HG03196 (cell line): ENCODE measurements at regions not wholly inside any gene's neighbourhood (a gene's known extent, or its start where the extent isn't known, plus 50 kb on each side); places are given as distances from the start of the nearest gene placed in this dataset.

Source experiments
- ATAC-seq: cut with Tn5 transposase; IDR thresholded peaks from one replicate; pipeline ENCODE4 v1.9.1; 2021; ENCODE audit not compliant: unreplicated experiment

DNA sequence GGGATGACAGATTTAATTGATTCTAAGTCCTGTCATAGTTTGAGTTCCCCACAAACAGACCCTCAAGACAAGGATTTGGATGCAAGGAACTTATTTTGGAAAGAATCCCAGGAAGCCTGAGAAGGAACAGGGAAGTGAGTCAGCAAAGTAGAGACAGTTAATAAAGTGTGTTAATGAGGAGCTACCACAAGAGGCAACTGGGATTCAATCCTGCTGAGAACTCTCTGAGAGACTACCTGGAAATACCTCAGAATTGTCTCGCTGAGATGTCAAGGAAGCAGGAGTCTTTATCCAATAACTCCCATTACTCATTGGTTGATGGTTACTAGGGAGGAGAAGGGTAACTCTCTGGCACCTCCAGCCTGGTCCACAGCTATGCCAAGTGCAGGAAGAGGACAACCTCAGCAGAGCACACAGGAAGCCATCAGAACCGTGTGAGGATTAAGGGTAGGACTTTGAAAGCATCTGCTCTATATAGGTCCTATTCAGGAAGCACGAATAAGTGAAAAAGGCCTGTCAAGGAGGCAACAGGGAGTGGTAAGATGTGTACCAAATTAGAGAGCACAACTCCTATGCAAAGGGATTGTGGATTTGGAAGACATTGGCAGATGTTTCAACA lies 311.1 kb upstream of the KCNH8 start:
- ATAC-seq: no peak

DNA sequence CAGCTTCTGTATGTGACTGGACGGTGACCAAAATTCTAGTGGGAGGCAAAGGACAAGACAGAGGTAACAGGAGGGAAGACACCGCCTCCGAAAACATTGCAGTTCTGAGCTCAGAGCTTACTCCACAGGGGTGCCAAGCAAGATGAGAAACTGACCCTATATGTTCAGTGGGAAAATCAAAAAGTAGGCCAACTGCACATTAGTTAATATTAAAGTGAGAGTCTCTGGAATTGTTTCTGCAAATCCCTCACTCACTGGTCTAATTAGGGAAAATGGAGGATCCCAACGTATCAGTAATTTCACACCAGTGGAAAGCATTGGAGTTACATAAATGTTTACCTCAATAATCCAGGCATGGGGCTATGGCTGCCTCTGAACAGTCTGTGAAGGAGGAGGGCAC lies 313.3 kb upstream of the KCNH8 start:
- no peak for ATAC-seq

DNA sequence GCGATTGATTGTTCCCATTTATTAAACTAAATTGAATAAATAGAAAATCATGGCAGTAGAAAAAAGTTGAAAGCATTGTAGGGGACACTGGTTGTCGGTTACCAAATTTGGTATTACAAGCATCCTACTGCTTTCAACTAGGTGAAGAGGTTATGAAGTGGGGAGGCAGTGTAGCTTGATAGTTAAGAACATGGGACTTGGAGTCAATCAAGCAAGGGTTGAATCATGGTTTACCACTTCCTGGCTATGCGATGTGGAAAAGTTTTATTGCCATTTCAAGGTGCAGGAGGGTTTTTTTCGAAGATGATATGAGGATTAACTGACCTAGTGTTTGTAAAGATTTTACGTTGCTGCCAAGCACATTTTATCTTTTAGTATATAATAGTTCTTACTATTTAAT lies 318.2 kb upstream of the KCNH8 start:
- no peak for ATAC-seq

DNA sequence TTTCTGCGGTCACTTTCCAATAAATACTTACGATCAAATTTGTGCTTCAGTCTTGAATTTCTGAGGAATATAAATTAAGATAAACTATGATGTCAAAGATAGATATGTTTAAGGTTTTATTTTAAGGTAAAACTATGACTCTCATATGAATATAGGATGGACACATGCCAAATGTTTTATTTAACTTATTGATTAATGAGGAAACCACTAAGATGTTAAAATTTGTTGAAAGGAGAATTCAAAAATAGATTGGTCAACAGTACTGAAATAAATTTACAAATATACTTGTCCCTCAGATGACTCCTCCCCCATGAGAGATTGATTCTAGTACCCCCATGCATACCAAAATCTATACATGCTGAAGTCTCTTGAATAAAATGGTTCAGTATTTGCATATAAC lies 319.7 kb upstream of the KCNH8 start:
- no peak for ATAC-seq

DNA sequence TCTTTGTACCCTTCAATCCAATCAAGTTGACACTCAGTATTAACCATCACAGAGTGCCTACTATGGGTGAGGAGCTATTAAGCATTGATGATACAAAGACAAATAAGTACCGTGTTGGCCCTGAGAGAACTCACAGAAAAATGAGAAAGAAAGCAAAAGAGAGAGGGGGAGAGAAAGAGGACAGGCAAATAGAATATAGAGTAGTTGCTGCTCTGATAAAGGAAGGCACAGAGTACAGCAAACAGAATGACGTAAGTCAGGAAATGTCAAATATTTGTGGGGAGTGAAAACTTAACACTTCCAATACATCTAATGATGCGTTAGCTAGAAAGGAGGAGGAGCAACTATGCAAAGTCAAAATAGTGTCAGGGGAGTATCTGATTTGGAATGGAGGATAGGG lies 320.6 kb upstream of the KCNH8 start:
- ATAC-seq: no peak

DNA sequence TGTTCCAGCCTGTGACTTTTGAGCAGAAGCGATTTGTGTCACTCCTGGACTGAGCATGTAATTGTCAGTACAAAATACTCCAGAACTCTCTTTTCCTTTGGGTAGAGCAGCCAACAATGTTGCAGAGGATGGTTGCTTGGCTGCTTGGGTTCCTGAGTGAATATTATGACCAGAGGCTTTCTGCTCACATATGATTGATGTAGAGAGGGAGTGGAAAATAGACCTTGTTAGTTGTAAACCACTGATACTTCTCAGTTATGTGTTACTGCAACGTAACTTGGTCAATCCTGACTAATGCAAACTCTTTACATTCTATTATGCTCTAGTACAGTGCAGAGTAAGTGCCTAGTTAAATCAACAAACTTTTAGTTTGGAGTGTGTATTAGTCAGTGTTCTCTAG lies 322.6 kb upstream of the KCNH8 start:
- no peak for ATAC-seq

DNA sequence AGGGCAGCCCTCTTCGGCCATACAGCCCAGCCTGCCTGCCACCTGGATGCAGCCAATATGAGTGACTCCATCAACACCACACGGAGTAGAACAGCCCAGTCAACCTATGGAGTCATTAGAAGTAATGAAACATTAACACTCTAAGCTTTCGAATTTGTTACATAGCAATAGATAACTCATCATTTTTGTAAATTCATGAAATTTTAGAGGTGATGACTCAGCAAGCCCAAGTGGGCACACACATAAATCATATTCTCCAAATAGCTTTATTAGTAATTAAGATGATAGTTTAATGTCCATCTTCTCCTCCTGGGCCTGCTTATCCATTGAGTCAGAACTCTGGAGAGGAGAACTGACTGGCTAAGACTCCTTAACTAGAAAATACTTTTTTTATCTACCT lies 335.0 kb upstream of the KCNH8 start:
- ATAC-seq: no peak

DNA sequence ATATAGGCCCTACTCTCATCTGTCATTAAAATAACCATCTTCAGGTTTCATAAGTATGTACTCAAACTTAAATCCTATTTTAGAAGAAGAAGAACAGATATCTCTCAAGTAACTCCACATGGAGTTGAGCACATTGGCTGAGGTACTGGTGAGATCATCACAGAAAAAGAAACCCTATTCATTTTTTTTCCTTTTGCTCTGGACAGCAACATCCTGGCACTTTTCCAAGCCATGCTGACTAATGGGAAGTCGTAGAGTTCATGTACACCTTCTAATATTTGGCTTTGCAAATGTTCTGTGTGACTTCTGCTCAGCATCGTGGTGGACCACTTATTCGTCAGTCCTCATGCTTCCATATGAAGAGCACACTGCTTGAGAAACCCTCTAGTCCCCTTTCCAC lies 336.0 kb upstream of the KCNH8 start:
- ATAC-seq: no peak

DNA sequence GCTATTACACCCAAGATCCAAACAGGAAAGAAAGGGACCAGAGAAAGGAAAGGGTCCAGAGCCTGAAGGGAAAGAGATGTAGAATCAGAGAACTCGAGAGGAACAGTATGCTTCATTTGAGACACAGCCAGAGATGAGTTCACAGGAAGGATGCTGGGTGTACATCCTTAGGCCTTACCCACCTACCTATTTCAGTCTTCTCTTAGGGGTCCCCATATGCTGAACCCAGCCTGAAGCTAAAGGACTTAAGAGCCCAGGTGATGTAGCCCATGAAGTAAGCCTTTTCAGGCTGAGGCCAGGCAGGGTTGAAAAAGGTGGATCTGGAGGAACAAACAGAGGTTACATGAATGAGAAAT lies 338.0 kb upstream of the KCNH8 start:
- no peak for ATAC-seq

DNA sequence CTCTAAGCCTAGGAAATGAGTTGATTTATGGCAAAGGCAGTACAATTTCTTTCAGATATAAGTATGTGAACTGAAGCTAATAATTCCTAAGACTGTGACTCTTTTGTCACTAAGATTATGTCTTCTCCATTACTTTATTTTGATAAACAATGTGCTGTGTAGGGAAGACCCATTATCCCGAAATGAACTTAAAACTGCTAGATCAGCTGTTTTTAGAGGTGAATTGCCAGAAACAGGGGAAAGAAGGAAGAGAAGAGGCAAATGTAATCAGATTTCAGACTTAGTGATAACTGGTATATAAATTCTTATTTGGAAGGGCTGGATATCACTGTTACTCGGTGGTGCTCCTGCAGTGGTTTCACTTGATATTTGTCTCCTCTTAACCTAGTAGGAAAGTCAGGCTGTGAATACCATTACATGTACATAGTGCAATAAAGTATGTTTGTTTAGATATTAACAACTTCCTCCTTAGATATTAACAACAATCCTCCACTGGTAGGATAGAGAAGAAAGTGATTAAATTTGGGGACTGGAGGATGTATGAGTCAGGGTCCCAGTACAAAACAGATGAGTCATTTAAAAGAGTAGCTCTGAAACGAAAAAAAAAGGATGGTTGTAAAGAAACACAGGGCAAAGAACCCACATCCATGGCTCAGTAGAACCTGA lies 338.5 kb upstream of the KCNH8 start:
- no peak for ATAC-seq

DNA sequence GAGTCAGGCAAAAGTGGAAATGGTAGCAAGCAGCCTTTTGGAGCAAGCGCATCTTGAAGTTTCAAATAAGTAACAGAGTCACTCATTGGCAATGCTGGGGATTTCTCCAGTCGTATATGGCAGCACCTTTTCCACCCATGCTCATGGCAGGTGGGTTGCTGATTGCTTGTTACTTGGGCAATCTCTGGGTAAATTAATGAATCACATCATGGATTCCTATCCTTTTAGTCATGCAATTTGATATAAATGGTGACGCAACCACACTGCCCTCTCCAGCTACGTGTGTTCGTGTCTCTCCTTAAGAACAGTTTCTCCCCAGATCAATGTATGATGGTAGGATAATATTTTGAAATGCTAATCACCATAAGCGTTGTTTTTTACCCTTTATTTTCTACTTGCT lies 339.9 kb upstream of the KCNH8 start:
- no peak for ATAC-seq

DNA sequence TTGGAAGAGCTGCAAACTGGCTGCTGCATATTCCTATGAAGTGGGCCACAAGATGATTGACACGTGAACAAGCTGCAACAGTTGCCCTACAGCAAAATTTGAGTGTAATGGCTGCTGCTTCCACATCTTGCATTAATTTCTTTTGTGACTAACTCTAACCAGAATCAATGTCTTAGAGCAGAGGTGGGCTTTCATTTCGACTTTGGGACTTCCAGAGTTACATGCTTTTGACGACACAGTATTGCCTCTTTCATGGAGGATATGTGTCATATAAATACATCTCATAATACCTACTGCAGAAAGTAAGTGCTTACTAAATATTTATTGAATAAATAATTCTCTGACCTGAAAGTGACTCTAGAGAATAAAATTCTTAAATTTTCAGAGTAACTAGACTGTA lies 340.7 kb upstream of the KCNH8 start:
- no peak for ATAC-seq

DNA sequence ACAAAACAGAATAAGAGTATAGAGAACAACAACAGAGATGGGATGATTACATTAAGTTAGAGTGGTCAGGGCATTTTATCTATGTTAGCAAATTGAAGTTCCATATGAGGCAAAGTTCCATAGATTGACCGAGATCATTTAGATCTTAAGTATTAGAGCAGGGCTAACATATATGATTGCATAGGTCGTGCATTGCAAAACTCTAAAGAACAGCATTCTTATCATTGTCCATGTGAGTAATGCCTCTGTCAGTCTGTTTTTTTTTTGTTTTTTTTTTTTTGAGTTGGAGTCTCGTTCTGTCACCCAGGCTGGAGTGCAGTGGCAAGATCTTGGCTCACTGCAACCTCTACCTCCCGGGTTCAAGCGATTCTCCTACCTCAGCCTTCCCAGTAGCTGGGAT lies 341.7 kb upstream of the KCNH8 start:
- ATAC-seq: no peak

DNA sequence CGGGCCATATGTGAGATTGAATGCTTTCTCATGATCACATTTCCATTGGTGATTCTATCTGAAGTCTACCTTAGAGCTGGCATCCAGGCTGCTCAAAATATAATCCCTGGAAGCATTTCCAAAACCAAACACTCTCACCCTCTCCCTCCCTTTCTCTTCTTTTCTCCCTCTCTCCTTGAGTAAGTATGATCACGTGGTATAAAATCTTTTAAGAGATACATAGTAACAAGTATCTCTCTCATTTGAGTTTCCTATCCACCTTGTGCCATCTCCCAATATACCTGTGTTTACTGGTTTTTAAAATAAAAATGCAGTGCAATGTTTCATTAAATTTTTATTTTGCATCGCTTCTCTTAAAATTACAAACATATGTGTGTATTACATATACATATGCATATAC lies 350.9 kb upstream of the KCNH8 start:
- no peak for ATAC-seq

DNA sequence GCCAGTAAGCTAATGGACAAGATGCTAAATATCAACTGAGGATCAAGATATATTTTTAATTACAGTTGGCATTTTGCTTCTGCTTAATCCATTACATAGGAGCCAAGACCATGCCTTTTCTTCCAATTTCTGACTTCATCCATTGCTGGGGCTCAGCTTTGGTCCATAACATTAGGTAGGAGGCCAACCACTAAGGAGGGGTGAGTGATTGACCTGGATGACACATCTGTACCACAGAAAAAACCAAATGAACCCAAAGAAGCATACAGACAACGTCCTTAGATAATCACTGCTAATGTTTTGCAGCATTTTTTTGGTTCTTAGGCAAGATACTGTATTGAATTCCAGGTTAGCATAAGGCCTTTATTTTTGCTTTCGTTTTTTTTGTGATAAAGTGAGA lies 353.2 kb upstream of the KCNH8 start:
- no peak for ATAC-seq

DNA sequence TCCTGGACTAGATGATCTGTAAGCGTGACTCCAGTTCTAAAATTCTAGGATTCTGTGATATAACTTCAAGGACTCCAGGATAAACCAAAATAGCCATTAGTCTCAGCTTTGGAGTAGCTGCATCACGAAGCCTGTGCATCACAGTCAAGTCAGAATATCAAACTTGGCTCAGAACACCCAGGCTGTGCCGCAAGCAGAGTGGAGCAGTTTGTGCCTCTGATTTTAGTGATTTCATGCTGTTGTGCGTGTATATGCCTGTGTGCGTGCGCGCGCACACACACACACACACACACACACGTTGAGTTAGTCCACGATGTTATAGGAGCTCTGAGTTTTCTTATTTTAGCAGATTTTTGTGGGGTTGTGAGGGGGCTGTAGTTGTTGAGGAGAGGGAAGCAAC lies 356.6 kb upstream of the KCNH8 start:
- ATAC-seq: no peak

DNA sequence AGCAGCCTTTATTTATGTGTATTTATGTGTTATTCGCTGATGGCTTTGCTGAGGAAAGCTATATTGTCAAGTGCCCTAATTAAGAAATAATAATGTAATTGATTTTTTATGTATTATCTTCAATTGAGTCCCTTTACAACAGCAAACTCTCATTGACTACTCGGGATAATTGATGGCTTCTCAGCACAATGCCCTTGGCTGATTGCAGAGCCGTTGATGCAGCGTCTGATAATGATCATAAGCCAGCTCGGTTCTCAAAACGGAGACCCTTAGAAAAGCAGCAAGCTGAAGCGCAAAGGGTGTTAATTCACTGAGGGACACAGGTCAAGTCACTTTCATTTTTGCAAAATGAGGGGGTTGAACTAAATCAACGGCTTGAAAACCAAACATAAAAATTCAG lies 357.1 kb upstream of the KCNH8 start:
- no peak for ATAC-seq

DNA sequence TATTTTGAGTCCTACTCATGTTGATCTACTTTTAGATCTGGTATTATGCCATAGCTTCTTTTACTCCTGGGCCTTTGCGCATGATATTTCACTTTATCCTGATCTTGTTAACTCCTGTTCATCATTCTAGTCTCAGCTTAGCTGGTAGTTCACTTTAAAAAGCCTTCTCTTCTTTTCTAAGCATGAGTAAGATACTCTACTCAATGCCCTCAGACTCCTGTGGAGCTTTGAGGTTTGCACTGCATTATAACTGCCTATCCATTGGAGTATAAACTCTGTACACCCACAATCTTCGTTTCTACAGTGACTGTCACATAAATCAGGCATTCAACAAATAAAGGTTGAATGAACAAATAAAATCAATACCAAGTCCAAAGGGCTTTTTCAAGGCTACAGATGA lies 357.9 kb upstream of the KCNH8 start:
- no peak for ATAC-seq

DNA sequence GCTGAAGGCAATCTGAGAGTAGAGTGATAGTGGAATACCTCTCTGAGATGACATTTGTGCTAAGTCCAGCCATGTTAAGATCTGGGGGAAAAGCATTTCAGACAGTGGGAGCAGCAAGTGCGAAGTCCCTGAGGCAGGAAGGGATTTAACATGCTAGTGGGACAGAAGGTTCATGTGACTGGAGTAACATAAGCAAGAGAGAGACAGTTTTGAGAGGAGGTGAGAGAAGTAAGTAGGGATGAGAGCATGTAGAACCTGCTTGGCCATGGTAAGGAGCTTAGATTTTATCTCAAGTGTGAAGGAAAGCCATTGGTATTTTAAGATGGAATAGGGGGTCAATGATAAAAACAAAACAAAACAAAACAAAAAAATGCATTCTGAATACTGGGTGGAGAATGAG lies 358.6 kb upstream of the KCNH8 start:
- ATAC-seq: no peak

DNA sequence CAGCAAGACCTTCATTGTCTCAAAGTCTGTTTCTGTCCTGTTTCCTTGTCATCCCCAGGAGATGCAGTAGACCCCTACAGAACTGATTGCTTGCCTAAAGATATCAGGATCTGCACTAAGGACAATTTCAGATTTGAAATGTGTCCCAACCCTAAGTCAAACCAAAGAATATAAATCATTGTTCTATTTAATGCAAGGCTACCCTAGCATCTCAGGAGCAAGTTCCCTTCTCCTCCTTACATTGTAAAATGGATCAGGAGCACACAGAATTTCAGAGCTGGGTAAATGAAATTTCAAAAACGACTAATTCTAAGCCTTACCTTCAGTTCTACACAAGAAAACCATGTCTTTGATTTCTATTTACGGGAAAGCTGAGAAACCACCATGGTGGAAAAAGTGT lies 360.9 kb upstream of the KCNH8 start:
- ATAC-seq: no peak

DNA sequence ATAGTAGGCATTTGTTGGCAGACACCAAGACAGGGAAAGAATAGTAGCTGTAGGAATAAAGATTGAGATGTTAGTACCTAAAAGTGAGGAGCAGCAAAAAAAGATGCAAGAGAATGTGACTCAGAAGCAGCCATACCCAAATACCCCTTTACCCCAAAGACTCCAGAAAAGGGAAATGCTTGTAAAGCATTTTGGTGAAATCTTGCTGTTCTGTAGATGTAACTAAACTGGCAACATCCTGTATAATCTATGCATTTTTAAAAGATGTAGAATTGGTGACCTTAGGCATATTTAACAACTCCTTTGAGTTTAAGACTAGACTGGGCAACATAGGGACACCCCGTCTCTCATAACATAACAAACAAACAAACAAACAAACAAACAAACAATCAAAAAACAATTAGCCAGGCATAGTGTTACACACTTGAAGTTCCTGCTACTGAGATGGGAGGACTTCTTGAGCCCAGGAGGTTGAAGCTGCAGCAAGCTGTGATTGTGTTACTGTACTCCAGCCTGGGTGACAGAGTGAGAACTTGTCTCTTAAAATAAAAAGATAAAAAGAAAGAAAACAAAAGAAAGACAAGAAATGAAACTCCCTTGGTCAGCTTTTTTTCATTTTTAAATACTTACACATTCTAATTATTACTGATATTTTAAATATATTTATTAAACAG lies 361.5 kb upstream of the KCNH8 start:
- no peak for ATAC-seq

DNA sequence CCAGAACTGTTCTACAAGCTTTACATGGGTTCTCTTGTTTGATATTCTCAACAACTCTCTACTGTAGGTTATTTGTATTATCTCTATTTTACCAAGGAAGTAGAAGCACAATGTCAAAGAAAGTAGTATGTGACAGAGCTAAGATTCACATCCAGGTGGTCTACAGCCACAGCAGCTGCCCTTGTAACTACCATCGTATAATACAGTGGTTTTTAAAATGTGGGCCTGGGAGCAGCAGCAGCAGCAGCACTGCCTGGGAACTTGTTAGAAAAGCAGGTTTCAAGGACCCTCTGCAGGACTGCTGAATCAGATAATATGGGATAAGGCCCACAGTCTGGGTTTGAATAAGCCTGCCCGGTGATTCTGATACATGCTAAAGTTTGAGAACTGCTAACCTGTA lies 357.1 kb upstream of the SATB1 start:
- ATAC-seq: no peak

DNA sequence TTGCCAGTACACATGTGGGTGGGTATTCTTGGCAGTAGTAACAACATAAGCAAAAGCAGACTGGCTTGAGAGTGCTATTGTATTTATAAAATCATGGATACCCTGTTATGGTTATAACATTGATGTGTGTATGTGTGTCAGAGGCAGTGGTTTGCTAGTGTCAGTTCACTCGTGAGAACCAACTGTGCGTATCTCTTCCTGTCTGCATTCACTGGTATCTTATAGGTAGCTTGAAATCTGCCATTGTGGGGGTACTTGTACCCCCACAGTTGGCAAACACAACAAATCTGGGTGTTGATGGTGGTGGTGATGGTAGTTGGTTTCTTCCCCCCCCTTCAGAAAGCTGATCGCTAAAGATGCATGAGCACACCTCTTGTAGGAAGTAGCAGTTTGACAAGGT lies 355.8 kb upstream of the SATB1 start:
- ATAC-seq: no peak
